ENCODE measurements at regions not wholly inside any gene's neighbourhood (a gene's known extent, or its start where the extent isn't known, plus 50 kb on each side); places are given as distances from the start of the nearest gene placed in this dataset.

DNA sequence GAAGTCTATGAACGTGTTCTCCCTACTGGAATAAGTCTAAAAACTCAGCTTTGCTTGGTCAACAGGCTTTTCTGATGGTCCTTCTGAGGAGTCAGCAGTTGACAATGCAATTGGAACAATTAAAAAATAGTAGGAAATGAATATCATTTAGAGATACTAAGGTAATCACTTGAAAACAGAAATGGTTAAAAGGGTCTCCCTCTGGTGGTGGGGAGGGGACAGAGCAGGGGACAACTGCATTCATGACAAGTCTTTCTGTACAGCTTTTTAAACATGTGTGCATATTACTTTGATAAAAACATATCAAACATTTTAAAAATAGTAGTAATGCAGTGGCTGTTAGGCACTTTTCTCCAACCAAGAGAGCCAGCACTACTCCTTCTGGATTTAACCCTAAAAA is 119.9 kb upstream of the FHIT start:
- TF ChIP-seq POLR2A (IDR thresholded peaks at IDR 0.05), result no peak
- TF ChIP-seq, protein P1, sequence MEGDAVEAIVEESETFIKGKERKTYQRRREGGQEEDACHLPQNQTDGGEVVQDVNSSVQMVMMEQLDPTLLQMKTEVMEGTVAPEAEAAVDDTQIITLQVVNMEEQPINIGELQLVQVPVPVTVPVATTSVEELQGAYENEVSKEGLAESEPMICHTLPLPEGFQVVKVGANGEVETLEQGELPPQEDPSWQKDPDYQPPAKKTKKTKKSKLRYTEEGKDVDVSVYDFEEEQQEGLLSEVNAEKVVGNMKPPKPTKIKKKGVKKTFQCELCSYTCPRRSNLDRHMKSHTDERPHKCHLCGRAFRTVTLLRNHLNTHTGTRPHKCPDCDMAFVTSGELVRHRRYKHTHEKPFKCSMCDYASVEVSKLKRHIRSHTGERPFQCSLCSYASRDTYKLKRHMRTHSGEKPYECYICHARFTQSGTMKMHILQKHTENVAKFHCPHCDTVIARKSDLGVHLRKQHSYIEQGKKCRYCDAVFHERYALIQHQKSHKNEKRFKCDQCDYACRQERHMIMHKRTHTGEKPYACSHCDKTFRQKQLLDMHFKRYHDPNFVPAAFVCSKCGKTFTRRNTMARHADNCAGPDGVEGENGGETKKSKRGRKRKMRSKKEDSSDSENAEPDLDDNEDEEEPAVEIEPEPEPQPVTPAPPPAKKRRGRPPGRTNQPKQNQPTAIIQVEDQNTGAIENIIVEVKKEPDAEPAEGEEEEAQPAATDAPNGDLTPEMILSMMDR (IDR thresholded peaks at IDR 0.05), result peak in 4 of 6 experiments; percentile 18 to 34 (median 26)
